HEK293 (cell line): ENCODE measurements at regions not wholly inside any gene's neighbourhood (a gene's known extent, or its start where the extent isn't known, plus 50 kb on each side); places are given as distances from the start of the nearest gene placed in this dataset.

ENCODE experiments used
- CTCF ChIA-PET: fragments of 350-600 bp; formaldehyde crosslinking; extraction: SDS; loops from one replicate; lab custom pipeline; 2021; ENCODE audit warnings: antibody characterized with exemption; lab: Yijun Ruan, JAX
- POLR2A ChIA-PET: fragments of 300-600 bp; formaldehyde crosslinking; extraction: SDS; loops from one replicate; lab custom pipeline; 2020; ENCODE audit warnings: antibody characterized with exemption, inconsistent platforms; lab: Yijun Ruan, JAX
- H3K27ac ChIP-seq: fragments of 200-500 bp; sonication (Bioruptor generic); 2 replicates; pipeline ENCODE4 v1.5.1; 2014; ENCODE audit warnings: low read depth, low read length, control low read depth, inconsistent platforms; ENCODE audit errors: extremely low read depth
- H3K36me3 ChIP-seq, 2 experiments: fragments of 200-500 bp in 1 of 2; sonication (Bioruptor generic) in 1 of 2; 1 replicate in 1 of 2; 2 replicates in 1 of 2; pipeline ENCODE4 v1.5.1; 2014 to 2017; ENCODE audit warnings: inconsistent platforms in 2 of 2, low read length in 2 of 2; ENCODE audit not compliant: control insufficient read depth in 2 of 2, insufficient read depth in 1 of 2
- H3K4me1 ChIP-seq: fragments of 200-500 bp; sonication (Bioruptor generic); 2 replicates; pipeline ENCODE4 v1.5.1; 2014; ENCODE audit warnings: mild to moderate bottlenecking, low read length, inconsistent platforms; ENCODE audit not compliant: control insufficient read depth, insufficient read depth
- H3K4me3 ChIP-seq: 2 replicates; pipeline ENCODE4 v1.5.1; 2011; ENCODE audit warnings: low read depth, mild to moderate bottlenecking, control low read depth, low read length, moderate library complexity
- H3K9me3 ChIP-seq: fragments of 200-500 bp; sonication (Bioruptor generic); 2 replicates; pipeline ENCODE4 v1.5.1; 2014; ENCODE audit warnings: low read depth, low read length, inconsistent platforms; ENCODE audit not compliant: control insufficient read depth, insufficient read depth
- EGR2 ChIP-seq: fragments of 450-650 bp; formaldehyde crosslinking; IDR thresholded peaks from 2 replicates; pipeline ENCODE4 v1.5.1; 2016; ENCODE audit warnings: low read depth, missing biosample characterization, missing genetic modification characterization
- GLI2 ChIP-seq: fragments of 450-650 bp; formaldehyde crosslinking; IDR thresholded peaks from 2 replicates; pipeline ENCODE4; 2017; ENCODE audit warnings: missing biosample characterization, missing genetic modification characterization, low read depth, borderline replicate concordance
- IKZF3 ChIP-seq: fragments of 450-650 bp; IDR thresholded peaks from 2 replicates; pipeline ENCODE4 v1.5.0; 2018; ENCODE audit warnings: missing biosample characterization, mild to moderate bottlenecking, missing genetic modification characterization, moderate library complexity
- PRDM1 ChIP-seq: fragments of 450-650 bp; formaldehyde crosslinking; IDR thresholded peaks from 2 replicates; pipeline ENCODE4; 2016; ENCODE audit warnings: missing biosample characterization, missing genetic modification characterization
- REST ChIP-seq: fragments of 450-650 bp; formaldehyde crosslinking; IDR thresholded peaks from 2 replicates; pipeline ENCODE4 v1.5.1; 2016; ENCODE audit warnings: missing biosample characterization, missing genetic modification characterization
- SCRT2 ChIP-seq: fragments of 450-650 bp; formaldehyde crosslinking; IDR thresholded peaks from 2 replicates; pipeline ENCODE4 v1.5.1; 2016; ENCODE audit warnings: missing biosample characterization, missing genetic modification characterization
- ZBTB1 ChIP-seq: fragments of 450-650 bp; formaldehyde crosslinking; IDR thresholded peaks from 2 replicates; pipeline ENCODE4 v1.5.1; 2016; ENCODE audit warnings: missing biosample characterization, missing genetic modification characterization
- ZBTB10 ChIP-seq: fragments of 450-650 bp; formaldehyde crosslinking; IDR thresholded peaks from 2 replicates; pipeline ENCODE4 v1.5.1; 2016; ENCODE audit warnings: missing biosample characterization, missing genetic modification characterization
- ZEB2 ChIP-seq: fragments of 450-650 bp; formaldehyde crosslinking; IDR thresholded peaks from 2 replicates; pipeline ENCODE4 v1.5.1; 2016; ENCODE audit warnings: missing biosample characterization, missing genetic modification characterization
- ZNF121 ChIP-seq: fragments of 450-650 bp; formaldehyde crosslinking; IDR thresholded peaks from 2 replicates; pipeline ENCODE4 v1.5.1; 2016; ENCODE audit warnings: missing biosample characterization, missing genetic modification characterization
- ZNF214 ChIP-seq: fragments of 450-650 bp; formaldehyde crosslinking; IDR thresholded peaks from 2 replicates; pipeline ENCODE4 v1.5.1; 2017; ENCODE audit warnings: missing biosample characterization, mild to moderate bottlenecking, missing genetic modification characterization, borderline replicate concordance
- ZNF280D ChIP-seq: fragments of 450-650 bp; formaldehyde crosslinking; IDR thresholded peaks from 2 replicates; pipeline ENCODE4 v1.5.1; 2016; ENCODE audit warnings: missing biosample characterization, missing genetic modification characterization
- ZNF426 ChIP-seq: fragments of 450-650 bp; formaldehyde crosslinking; IDR thresholded peaks from 2 replicates; pipeline ENCODE4 v1.5.1; 2017; ENCODE audit warnings: missing biosample characterization, missing genetic modification characterization, mild to moderate bottlenecking, inconsistent platforms, moderate library complexity
- ZNF449 ChIP-seq: fragments of 450-650 bp; formaldehyde crosslinking; IDR thresholded peaks from 2 replicates; pipeline ENCODE4 v1.5.1; 2017; ENCODE audit warnings: missing biosample characterization, mild to moderate bottlenecking, missing genetic modification characterization, moderate library complexity
- ZNF488 ChIP-seq: fragments of 450-650 bp; formaldehyde crosslinking; IDR thresholded peaks from 2 replicates; pipeline ENCODE4 v1.5.1; 2016; ENCODE audit warnings: missing biosample characterization, missing genetic modification characterization
- ZNF521 ChIP-seq: fragments of 450-650 bp; formaldehyde crosslinking; IDR thresholded peaks from 2 replicates; pipeline ENCODE4 v1.5.1; 2017; ENCODE audit warnings: missing biosample characterization, mild to moderate bottlenecking, missing genetic modification characterization
- ZNF544 ChIP-seq: fragments of 450-650 bp; formaldehyde crosslinking; IDR thresholded peaks from 2 replicates; pipeline ENCODE4 v1.5.0; 2017; ENCODE audit warnings: missing biosample characterization, missing genetic modification characterization
- ZNF629 ChIP-seq: fragments of 450-650 bp; formaldehyde crosslinking; IDR thresholded peaks from 2 replicates; pipeline ENCODE4 v1.5.1; 2017; ENCODE audit warnings: missing biosample characterization, missing genetic modification characterization
- ZNF670 ChIP-seq: fragments of 450-650 bp; formaldehyde crosslinking; IDR thresholded peaks from 2 replicates; pipeline ENCODE4 v1.5.1; 2016; ENCODE audit warnings: missing biosample characterization, missing genetic modification characterization, low read depth
- ZNF747 ChIP-seq: fragments of 450-650 bp; formaldehyde crosslinking; IDR thresholded peaks from 2 replicates; pipeline ENCODE4 v1.5.1; 2016; ENCODE audit warnings: missing biosample characterization, missing genetic modification characterization
- ZNF768 ChIP-seq: fragments of 450-650 bp; formaldehyde crosslinking; IDR thresholded peaks from 2 replicates; pipeline ENCODE4 v1.5.1; 2018; ENCODE audit warnings: missing biosample characterization, mild to moderate bottlenecking, missing genetic modification characterization
- ZXDB ChIP-seq: fragments of 450-650 bp; formaldehyde crosslinking; IDR thresholded peaks from 2 replicates; pipeline ENCODE4 v1.5.1; 2016; ENCODE audit warnings: missing biosample characterization, missing genetic modification characterization

- TF ChIP-seq ZBTB10 (tag by site-specific recombination) (no peak), REST (tag by site-specific recombination) (no peak), IKZF3 (tag by site-specific recombination) (no peak), EGR2 (tag by site-specific recombination) (no peak), GLI2 (tag by site-specific recombination) (no peak), ZNF544 (tag by site-specific recombination) (no peak), ZNF670 (tag by site-specific recombination) (no peak), ZEB2 (no peak), ZNF747 (tag by site-specific recombination) (no peak), ZNF768 (tag by site-specific recombination) (no peak), ZNF629 (tag by site-specific recombination) (no peak), ZBTB1 (tag by site-specific recombination) (no peak), ZNF214 (tag by site-specific recombination) (no peak), ZNF449 (tag by site-specific recombination) (no peak)
- TF ChIP-seq, all 188 proteins: peak for 0
- ChIA-PET POLR2A (no interaction called here), CTCF (interaction anchor here (0.7 to 0.8 kb wide), 2 partner anchors 19 to 66 kb away, joined by 3 read pairs; no protein-coding TSS in a partner anchor)
- Histone ChIP-seq H3K9me3 (no peaks in the 10 kb centered on the region), H3K36me3 (no peaks in the 10 kb centered on the region), H3K27ac (no peak overlapping the region), H3K4me3 (no peak overlapping the region), H3K4me1 (no peaks in the 10 kb centered on the region)
Observed at GRCh38 chrX:10052906-10053625, 85.9 kb downstream of the CLDN34 start.

- no peak overlapping the region for H3K4me3 ChIP-seq
- TF ChIP-seq ZNF121 (tag by site-specific recombination) (no peak), SCRT2 (tag by site-specific recombination) (no peak), ZNF280D (tag by site-specific recombination) (no peak), ZNF426 (tag by site-specific recombination) (no peak), ZNF747 (tag by site-specific recombination) (no peak), ZNF521 (tag by site-specific recombination) (no peak), ZNF488 (tag by site-specific recombination) (no peak), ZXDB (tag by site-specific recombination) (no peak), PRDM1 (tag by site-specific recombination) (no peak)
- ChIA-PET CTCF (no interaction called here), POLR2A (no interaction called here)
- no peaks in the 10 kb centered on the region for H3K9me3 ChIP-seq
- no peaks in the 10 kb centered on the region for H3K36me3 ChIP-seq
- H3K4me1 ChIP-seq: no peaks in the 10 kb centered on the region
- no peak overlapping the region for H3K27ac ChIP-seq
Observed at GRCh38 chrX:10054396-10054795, 87.2 kb downstream of the CLDN34 start.
